Epidermal melanocyte (primary cell): ENCODE measurements at regions not wholly inside any gene's neighbourhood (a gene's known extent, or its start where the extent isn't known, plus 50 kb on each side); places are given as distances from the start of the nearest gene placed in this dataset.
"Not testable (repeated sequence)": the region's sequence is repeated elsewhere in the genome, so short reads cannot be mapped to it uniquely, and the experiment has no call there.

ENCODE experiments used
- DNase-seq: peaks from one replicate; pipeline ENCODE4 v3.0.0; 2011; ENCODE audit warnings: low spot score; ENCODE audit not compliant: insufficient read length

DNA sequence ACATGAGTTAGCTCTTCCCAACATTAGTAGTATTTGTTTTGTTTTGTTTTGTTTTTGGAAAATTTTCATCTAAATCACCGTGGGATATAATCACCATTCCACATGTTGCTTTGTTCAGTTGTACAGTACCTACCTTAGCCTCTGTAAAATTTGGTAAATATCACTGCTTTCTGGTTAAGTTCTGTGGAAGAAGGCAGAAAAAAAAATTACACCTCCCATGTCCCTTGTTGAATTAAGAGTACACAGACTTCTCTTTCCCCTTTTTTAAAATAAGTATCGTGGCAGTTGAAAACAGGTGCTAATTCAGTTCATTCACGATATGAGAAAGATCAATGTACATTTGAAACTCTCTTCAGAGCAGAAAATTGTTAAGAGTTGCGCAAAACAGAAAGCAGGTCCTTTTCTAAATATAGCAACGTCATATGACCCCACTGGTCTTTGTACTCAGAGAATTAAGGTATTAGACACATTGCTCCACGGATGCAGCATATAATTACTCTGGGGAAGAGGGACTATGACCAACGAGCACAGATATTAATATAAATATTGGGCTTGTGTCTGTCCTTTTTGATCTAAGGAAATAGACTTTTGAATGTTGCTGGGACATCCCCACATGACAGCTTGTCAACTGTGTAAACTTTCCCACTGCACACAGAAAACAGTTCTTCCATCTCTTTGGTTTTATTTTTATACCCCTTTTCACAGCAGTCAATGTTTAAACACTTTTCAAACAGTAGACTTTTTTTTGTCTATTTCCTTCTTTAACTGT is 58.6 kb upstream of the ZNF217 start:
- no peak for DNase-seq

- not testable (repeated sequence) for DNase-seq
Observed at GRCh38 chr20:53649493-53649892, 55.9 kb upstream of the ZNF217 start.

- DNase-seq, result no peak
Observed at GRCh38 chr20:53647286-53647821, 53.7 kb upstream of the ZNF217 start.

- no peak for DNase-seq
Observed at GRCh38 chr20:53646550-53646949, 52.9 kb upstream of the ZNF217 start.

DNA sequence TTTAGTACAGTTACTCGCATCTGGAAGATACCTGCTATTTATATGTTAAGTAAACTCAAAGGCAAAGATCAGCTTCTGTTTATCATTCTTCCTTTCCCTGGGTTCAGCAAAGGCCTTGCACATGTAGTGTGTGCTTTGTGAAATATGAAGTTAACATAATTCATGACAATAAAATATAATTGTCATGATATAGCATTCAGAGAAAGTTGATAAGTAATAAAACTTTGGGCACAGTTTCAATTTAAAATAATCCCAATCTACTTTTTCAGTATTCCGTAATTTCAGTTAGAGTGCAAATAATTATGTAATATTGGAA is 51.9 kb upstream of the ZNF217 start:
- DNase-seq, result no peak

- not testable (repeated sequence) for DNase-seq
Observed at GRCh38 chr20:53644108-53644507, 50.5 kb upstream of the ZNF217 start.
